ENCODE measurements at regions not wholly inside any gene's neighbourhood (a gene's known extent, or its start where the extent isn't known, plus 50 kb on each side); places are given as distances from the start of the nearest gene placed in this dataset.

DNA sequence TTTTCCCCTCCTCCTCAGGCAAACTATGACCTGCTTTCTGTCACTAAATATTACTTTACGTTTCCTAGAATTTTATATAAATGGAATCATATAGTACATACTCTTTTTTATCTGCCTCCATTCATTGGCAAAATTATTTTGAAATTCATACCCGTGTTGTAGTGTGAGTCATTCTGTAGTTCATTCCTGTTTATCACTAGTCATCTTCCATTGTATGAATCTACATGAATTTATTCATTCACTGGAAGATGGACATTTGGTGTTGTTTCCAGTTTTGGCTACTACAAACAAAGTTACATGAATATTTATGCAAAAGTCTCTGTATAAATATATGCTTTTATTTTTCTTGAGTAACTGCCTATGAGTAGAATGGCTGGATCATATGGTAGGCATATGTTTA is 60.7 kb upstream of the OPCML start:
- DNase-seq (ENCODE audit: low read depth, low spot score) (no peak), ATAC-seq (no peak)
- BruUV-seq (replicated peaks) = no TSS peak
- TF ChIP-seq TCF7L2 (IDR thresholded peaks at IDR 0.05; ENCODE audit: low read depth, low read length) (no peak), POLR2AphosphoS5 (IDR thresholded peaks at IDR 0.05; ENCODE audit: low read depth, low read length) (no peak), SIN3A (IDR thresholded peaks at IDR 0.05; ENCODE audit: borderline replicate concordance, insufficient read depth, low read depth, low read length) (no peak)
- TF ChIP-seq, protein P1, sequence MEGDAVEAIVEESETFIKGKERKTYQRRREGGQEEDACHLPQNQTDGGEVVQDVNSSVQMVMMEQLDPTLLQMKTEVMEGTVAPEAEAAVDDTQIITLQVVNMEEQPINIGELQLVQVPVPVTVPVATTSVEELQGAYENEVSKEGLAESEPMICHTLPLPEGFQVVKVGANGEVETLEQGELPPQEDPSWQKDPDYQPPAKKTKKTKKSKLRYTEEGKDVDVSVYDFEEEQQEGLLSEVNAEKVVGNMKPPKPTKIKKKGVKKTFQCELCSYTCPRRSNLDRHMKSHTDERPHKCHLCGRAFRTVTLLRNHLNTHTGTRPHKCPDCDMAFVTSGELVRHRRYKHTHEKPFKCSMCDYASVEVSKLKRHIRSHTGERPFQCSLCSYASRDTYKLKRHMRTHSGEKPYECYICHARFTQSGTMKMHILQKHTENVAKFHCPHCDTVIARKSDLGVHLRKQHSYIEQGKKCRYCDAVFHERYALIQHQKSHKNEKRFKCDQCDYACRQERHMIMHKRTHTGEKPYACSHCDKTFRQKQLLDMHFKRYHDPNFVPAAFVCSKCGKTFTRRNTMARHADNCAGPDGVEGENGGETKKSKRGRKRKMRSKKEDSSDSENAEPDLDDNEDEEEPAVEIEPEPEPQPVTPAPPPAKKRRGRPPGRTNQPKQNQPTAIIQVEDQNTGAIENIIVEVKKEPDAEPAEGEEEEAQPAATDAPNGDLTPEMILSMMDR (IDR thresholded peaks at IDR 0.05) = no peak
- TF ChIP-seq, protein P2, sequence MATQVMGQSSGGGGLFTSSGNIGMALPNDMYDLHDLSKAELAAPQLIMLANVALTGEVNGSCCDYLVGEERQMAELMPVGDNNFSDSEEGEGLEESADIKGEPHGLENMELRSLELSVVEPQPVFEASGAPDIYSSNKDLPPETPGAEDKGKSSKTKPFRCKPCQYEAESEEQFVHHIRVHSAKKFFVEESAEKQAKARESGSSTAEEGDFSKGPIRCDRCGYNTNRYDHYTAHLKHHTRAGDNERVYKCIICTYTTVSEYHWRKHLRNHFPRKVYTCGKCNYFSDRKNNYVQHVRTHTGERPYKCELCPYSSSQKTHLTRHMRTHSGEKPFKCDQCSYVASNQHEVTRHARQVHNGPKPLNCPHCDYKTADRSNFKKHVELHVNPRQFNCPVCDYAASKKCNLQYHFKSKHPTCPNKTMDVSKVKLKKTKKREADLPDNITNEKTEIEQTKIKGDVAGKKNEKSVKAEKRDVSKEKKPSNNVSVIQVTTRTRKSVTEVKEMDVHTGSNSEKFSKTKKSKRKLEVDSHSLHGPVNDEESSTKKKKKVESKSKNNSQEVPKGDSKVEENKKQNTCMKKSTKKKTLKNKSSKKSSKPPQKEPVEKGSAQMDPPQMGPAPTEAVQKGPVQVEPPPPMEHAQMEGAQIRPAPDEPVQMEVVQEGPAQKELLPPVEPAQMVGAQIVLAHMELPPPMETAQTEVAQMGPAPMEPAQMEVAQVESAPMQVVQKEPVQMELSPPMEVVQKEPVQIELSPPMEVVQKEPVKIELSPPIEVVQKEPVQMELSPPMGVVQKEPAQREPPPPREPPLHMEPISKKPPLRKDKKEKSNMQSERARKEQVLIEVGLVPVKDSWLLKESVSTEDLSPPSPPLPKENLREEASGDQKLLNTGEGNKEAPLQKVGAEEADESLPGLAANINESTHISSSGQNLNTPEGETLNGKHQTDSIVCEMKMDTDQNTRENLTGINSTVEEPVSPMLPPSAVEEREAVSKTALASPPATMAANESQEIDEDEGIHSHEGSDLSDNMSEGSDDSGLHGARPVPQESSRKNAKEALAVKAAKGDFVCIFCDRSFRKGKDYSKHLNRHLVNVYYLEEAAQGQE (IDR thresholded peaks at IDR 0.05; ENCODE audit: insufficient read depth in 1 of 2, low read depth in 2 of 2, low read length in 1 of 2) = no peak
- H3K27ac ChIP-seq (ENCODE audit: low read length) = no peak overlapping the region
- CTCF ChIA-PET = no interaction called here
- H3K9me3 ChIP-seq (ENCODE audit: control insufficient read depth, insufficient read depth, low read depth, low read length) = no peaks in the 10 kb centered on the region
- H3K27me3 ChIP-seq (ENCODE audit: control insufficient read depth, insufficient read depth, low read length) = no peaks in the 10 kb centered on the region
- POLR2A ChIA-PET = no interaction called here
- H3K36me3 ChIP-seq (ENCODE audit: control insufficient read depth, insufficient read depth, low read length) = no peaks in the 10 kb centered on the region
- no peak overlapping the region for H3K4me3 ChIP-seq (ENCODE audit: low read depth in 2 of 2, low read length in 2 of 2)
- intact Hi-C loops (cut with micrococcal nuclease; ENCODE audit: unreplicated experiment) (no loop called here), in situ Hi-C loops (cut with HindIII; ENCODE audit: low pct_unique_long_range_greater_than_20kb, low sequenced_read_pairs) (no loop called here)
- no peaks in the 10 kb centered on the region for H3K4me1 ChIP-seq (ENCODE audit: control insufficient read depth, insufficient read depth, low read length)

DNA sequence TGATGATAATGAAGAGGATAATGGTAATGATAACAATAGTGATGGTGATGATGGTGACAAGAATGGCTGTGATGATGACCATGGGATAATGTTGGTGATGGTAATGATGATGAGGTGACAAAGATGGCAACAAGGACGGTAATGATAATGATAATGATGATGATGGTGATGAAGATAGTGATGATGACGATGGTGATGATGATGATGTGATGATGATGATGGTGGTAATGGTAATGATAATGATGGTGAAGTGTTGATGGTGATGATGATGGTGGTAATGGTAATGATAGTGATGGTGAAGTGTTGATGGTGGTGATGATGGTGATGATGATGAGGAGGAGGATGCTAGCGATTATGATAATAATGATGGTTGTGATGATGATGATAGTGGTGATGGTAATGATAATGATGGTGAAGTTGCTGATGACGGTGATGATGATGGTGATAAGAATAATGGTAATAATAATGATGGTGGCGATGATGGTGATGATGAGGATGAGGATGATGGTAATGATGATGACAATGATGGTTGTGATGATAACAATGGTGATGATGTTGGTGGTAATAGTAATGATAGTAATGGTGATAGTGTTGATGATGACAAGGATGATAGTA is 54.7 kb upstream of the OPCML start:
- H3K36me3 ChIP-seq (ENCODE audit: control insufficient read depth, insufficient read depth, low read length) = no peaks in the 10 kb centered on the region
- no peaks in the 10 kb centered on the region for H3K9me3 ChIP-seq (ENCODE audit: control insufficient read depth, insufficient read depth, low read depth, low read length)
- ATAC-seq = no peak
- DNase-seq (ENCODE audit: low read depth, low spot score) = no peak
- TF ChIP-seq, protein P2 (IDR thresholded peaks at IDR 0.05; ENCODE audit: insufficient read depth in 1 of 2, low read depth in 2 of 2, low read length in 1 of 2) = no peak
- TF ChIP-seq POLR2AphosphoS5 (IDR thresholded peaks at IDR 0.05; ENCODE audit: low read depth, low read length) = no peak
- TF ChIP-seq SIN3A (IDR thresholded peaks at IDR 0.05; ENCODE audit: borderline replicate concordance, insufficient read depth, low read depth, low read length) = no peak
- TF ChIP-seq TCF7L2 (IDR thresholded peaks at IDR 0.05; ENCODE audit: low read depth, low read length) = no peak
- TF ChIP-seq, protein P1 (IDR thresholded peaks at IDR 0.05) = no peak
- H3K27ac ChIP-seq (ENCODE audit: low read length) = no peak overlapping the region
- H3K27me3 ChIP-seq (ENCODE audit: control insufficient read depth, insufficient read depth, low read length) = no peaks in the 10 kb centered on the region
- CTCF ChIA-PET = no interaction called here
- no peak overlapping the region for H3K4me3 ChIP-seq (ENCODE audit: low read depth in 2 of 2, low read length in 2 of 2)
- no peaks in the 10 kb centered on the region for H3K4me1 ChIP-seq (ENCODE audit: control insufficient read depth, insufficient read depth, low read length)
- intact Hi-C loops (cut with micrococcal nuclease; ENCODE audit: unreplicated experiment) (no loop called here), in situ Hi-C loops (cut with HindIII; ENCODE audit: low pct_unique_long_range_greater_than_20kb, low sequenced_read_pairs) (no loop called here)
- POLR2A ChIA-PET = no interaction called here
- no TSS peak for BruUV-seq (replicated peaks)

All from Panc1 (cell line).